ENCODE measurements at regions not wholly inside any gene's neighbourhood (a gene's known extent, or its start where the extent isn't known, plus 50 kb on each side); places are given as distances from the start of the nearest gene placed in this dataset.

DNA sequence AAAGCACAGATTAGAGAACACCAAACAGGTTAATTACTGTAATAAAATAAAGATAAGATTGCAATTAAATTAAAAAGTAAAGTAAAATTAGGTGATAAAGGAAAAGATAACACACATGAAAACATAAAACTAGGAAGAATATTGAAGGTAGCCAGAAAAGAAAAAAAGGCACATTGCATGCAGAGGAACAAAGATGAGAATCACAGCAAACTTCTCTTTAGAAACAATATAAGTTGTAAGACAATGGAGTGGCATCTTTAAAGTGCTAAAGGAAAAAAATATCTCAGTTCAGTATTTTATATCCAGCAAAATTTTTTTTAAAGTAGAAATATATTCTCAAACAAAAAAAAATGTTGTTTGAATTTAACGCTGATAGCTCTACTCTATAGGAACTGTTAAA is 366.0 kb downstream of the CPS1 start (continued):
- TF ChIP-seq TBP (IDR thresholded peaks at IDR 0.05; ENCODE audit: low read depth, low read length) (no peak), RNF2 (IDR thresholded peaks at IDR 0.05; ENCODE audit: borderline replicate concordance, low read depth, low read length, missing control alignments, poor library complexity, severe bottlenecking) (no peak), RXRA (IDR thresholded peaks at IDR 0.05; ENCODE audit: insufficient read depth, low read depth, low read length) (no peak), CTBP2 (IDR thresholded peaks at IDR 0.05; ENCODE audit: borderline replicate concordance, insufficient read depth, insufficient read length, low read length) (no peak), ASH2L (IDR thresholded peaks at IDR 0.05; ENCODE audit: low read length) (no peak), SAP30 (IDR thresholded peaks at IDR 0.05; ENCODE audit: insufficient read depth, insufficient replicate concordance, low read length) (no peak), NRF1 (IDR thresholded peaks at IDR 0.05; ENCODE audit: low read depth, low read length) (no peak)
